SK-N-SH treated with all-trans-retinoic acid at 6 μM for 48 hours (cell line): ENCODE measurements at regions not wholly inside any gene's neighbourhood (a gene's known extent, or its start where the extent isn't known, plus 50 kb on each side); places are given as distances from the start of the nearest gene placed in this dataset.

Experiments
- ATAC-seq: fragments of 200-7000 bp; cut with Tn5 transposase; 3 replicates; pipeline ENCODE4 v1.9.1; 2020; ENCODE audit warnings: mild to moderate bottlenecking, moderate library complexity
- ARNTL ChIP-seq: fragments of 450-650 bp; formaldehyde crosslinking; IDR thresholded peaks from 2 replicates; pipeline ENCODE4 v1.5.0; 2020; ENCODE audit warnings: low read depth, mild to moderate bottlenecking, moderate library complexity, borderline replicate concordance
- BACH2 ChIP-seq: fragments of 250-450 bp; sonication (Bioruptor Pico); IDR thresholded peaks from 2 replicates; pipeline ENCODE4 v1.9.0; 2021; ENCODE audit warnings: mild to moderate bottlenecking, borderline replicate concordance
- CSDC2 ChIP-seq: fragments of 250-450 bp; sonication (Bioruptor Pico); IDR thresholded peaks from 2 replicates; pipeline ENCODE4 v1.5.0; 2020; ENCODE audit warnings: mild to moderate bottlenecking, moderate library complexity
- CSRNP3 ChIP-seq: fragments of 250-450 bp; sonication (Bioruptor Pico); IDR thresholded peaks from 2 replicates; pipeline ENCODE4 v1.5.1; 2021; ENCODE audit warnings: mild to moderate bottlenecking, moderate library complexity
- ESRRG ChIP-seq: fragments of 250-450 bp; sonication (Bioruptor Pico); IDR thresholded peaks from 2 replicates; pipeline ENCODE4 v1.6.1; 2021; ENCODE audit warnings: mild to moderate bottlenecking
- GLIS3 ChIP-seq: fragments of 250-450 bp; sonication (Bioruptor Pico); IDR thresholded peaks from 2 replicates; pipeline ENCODE4 v1.5.0; 2020; ENCODE audit warnings: mild to moderate bottlenecking, moderate library complexity
- ISL1 ChIP-seq: fragments of 250-450 bp; sonication (Bioruptor Pico); IDR thresholded peaks from 2 replicates; pipeline ENCODE4 v2.1.2; 2022; ENCODE audit warnings: mild to moderate bottlenecking, moderate library complexity
- OSR1 ChIP-seq: fragments of 250-450 bp; sonication (Bioruptor Pico); IDR thresholded peaks from 2 replicates; pipeline ENCODE4 v1.8.0; 2022; ENCODE audit warnings: moderate library complexity, mild to moderate bottlenecking, inconsistent platforms
- POU6F1 ChIP-seq: fragments of 250-450 bp; sonication (Bioruptor Pico); IDR thresholded peaks from 2 replicates; pipeline ENCODE4 v1.8.0; 2021; ENCODE audit warnings: low read depth, mild to moderate bottlenecking, moderate library complexity, borderline replicate concordance
- PPARA ChIP-seq: fragments of 250-450 bp; sonication (Bioruptor Pico); IDR thresholded peaks from 2 replicates; pipeline ENCODE4 v1.5.0; 2020; ENCODE audit warnings: mild to moderate bottlenecking, borderline replicate concordance
- RARB ChIP-seq: fragments of 250-450 bp; sonication (Bioruptor Pico); IDR thresholded peaks from 2 replicates; pipeline ENCODE4 v1.8.0; 2021; ENCODE audit warnings: mild to moderate bottlenecking, moderate library complexity
- SNAI2 ChIP-seq: fragments of 250-450 bp; sonication (Bioruptor Pico); IDR thresholded peaks from 2 replicates; pipeline ENCODE4 v1.5.0; 2020; ENCODE audit warnings: mild to moderate bottlenecking, moderate library complexity
- TCF4 ChIP-seq: fragments of 250-450 bp; sonication (Bioruptor Pico); IDR thresholded peaks from 2 replicates; pipeline ENCODE4 v1.8.0; 2021; ENCODE audit warnings: mild to moderate bottlenecking, moderate library complexity, borderline replicate concordance
- TOX ChIP-seq: fragments of 250-450 bp; sonication (Bioruptor Pico); IDR thresholded peaks from 2 replicates; pipeline ENCODE4 v1.8.0; 2021; ENCODE audit warnings: mild to moderate bottlenecking, moderate library complexity, borderline replicate concordance
- TSHZ2 ChIP-seq: fragments of 250-450 bp; sonication (Bioruptor Pico); IDR thresholded peaks from 2 replicates; pipeline ENCODE4 v1.5.0; 2020; ENCODE audit warnings: mild to moderate bottlenecking, moderate library complexity
- ZC3H10 ChIP-seq: fragments of 250-450 bp; sonication (Bioruptor Pico); IDR thresholded peaks from 2 replicates; pipeline ENCODE4 v1.5.1; 2021; ENCODE audit warnings: mild to moderate bottlenecking, moderate library complexity
- ZFP3 ChIP-seq: fragments of 250-450 bp; sonication (Bioruptor Pico); IDR thresholded peaks from 2 replicates; pipeline ENCODE4 v1.5.0; 2020; ENCODE audit warnings: mild to moderate bottlenecking, moderate library complexity
- ZFP30 ChIP-seq: fragments of 450-650 bp; formaldehyde crosslinking; IDR thresholded peaks from 2 replicates; pipeline ENCODE4 v1.5.0; 2022; ENCODE audit warnings: mild to moderate bottlenecking, moderate library complexity
- ZNF70 ChIP-seq: fragments of 450-650 bp; formaldehyde crosslinking; IDR thresholded peaks from 2 replicates; pipeline ENCODE4 v1.5.0; 2020; ENCODE audit warnings: mild to moderate bottlenecking, moderate library complexity
- ZNF8 ChIP-seq: fragments of 450-650 bp; formaldehyde crosslinking; IDR thresholded peaks from 2 replicates; pipeline ENCODE4 v1.5.0; 2020; ENCODE audit warnings: mild to moderate bottlenecking, moderate library complexity

GRCh38 chr14:71416392-71416791 lies 509.1 kb downstream of the PCNX1 start:
- no peak for ATAC-seq
- TF ChIP-seq ZC3H10 (CRISPR knock-in tag) (no peak), ESRRG (no peak), ZFP3 (no peak), TSHZ2 (CRISPR knock-in tag) (no peak), CSDC2 (CRISPR knock-in tag) (no peak), ARNTL (CRISPR knock-in tag) (no peak), PPARA (CRISPR knock-in tag) (no peak), ZNF8 (no peak), SNAI2 (CRISPR knock-in tag) (no peak), OSR1 (CRISPR knock-in tag) (no peak), ISL1 (CRISPR knock-in tag) (no peak), RARB (no peak), POU6F1 (CRISPR knock-in tag) (no peak), TCF4 (CRISPR knock-in tag) (no peak), BACH2 (CRISPR knock-in tag) (no peak), GLIS3 (CRISPR knock-in tag) (no peak), TOX (CRISPR knock-in tag) (no peak), ZNF70 (CRISPR knock-in tag) (no peak), CSRNP3 (CRISPR knock-in tag) (no peak), ZFP30 (CRISPR knock-in tag) (no peak)

- TF ChIP-seq ZNF8 = no peak
Observed at GRCh38 chr14:71418532-71419245, 511.4 kb downstream of the PCNX1 start.

GRCh38 chr14:71423481-71423880 lies 508.7 kb upstream of the RGS6 start:
- TF ChIP-seq ZC3H10 (CRISPR knock-in tag) = no peak
- TF ChIP-seq CSRNP3 (CRISPR knock-in tag) = no peak
- TF ChIP-seq POU6F1 (CRISPR knock-in tag) = no peak
- no peak for TF ChIP-seq TCF4 (CRISPR knock-in tag)
- no peak for TF ChIP-seq GLIS3 (CRISPR knock-in tag)
- no peak for TF ChIP-seq ESRRG
- TF ChIP-seq SNAI2 (CRISPR knock-in tag) = no peak
- no peak for TF ChIP-seq ISL1 (CRISPR knock-in tag)
- no peak for TF ChIP-seq ZFP30 (CRISPR knock-in tag)
- no peak for TF ChIP-seq ZFP3
- no peak for ATAC-seq

More at GRCh38 chr14:71418532-71419245, 511.4 kb downstream of the PCNX1 start:
- ATAC-seq = no peak
